OCI-LY1 (cell line): ENCODE measurements at regions not wholly inside any gene's neighbourhood (a gene's known extent, or its start where the extent isn't known, plus 50 kb on each side); places are given as distances from the start of the nearest gene placed in this dataset.

Experiments used
- H2AFZ ChIP-seq: fragments of 200-600 bp; sonication (generic), shearing (Covaris generic); 2 replicates; pipeline ENCODE4 v1.6.0; 2014; ENCODE audit warnings: antibody characterized with exemption, mild to moderate bottlenecking, low read length
- H3F3A ChIP-seq: fragments of 200-600 bp; sonication (generic), shearing (Covaris generic); 2 replicates; pipeline ENCODE4 v1.6.0; 2014; ENCODE audit warnings: mild to moderate bottlenecking, antibody characterized with exemption, low read length, moderate library complexity; ENCODE audit not compliant: insufficient read depth
- H3K27ac ChIP-seq: fragments of 200-600 bp; sonication (generic); 2 replicates; pipeline ENCODE4 v1.5.1; 2014; ENCODE audit warnings: low read length, mixed run types, mild to moderate bottlenecking, low read depth; ENCODE audit not compliant: poor library complexity, severe bottlenecking
- H3K27me3 ChIP-seq: fragments of 200-600 bp; sonication (generic); 2 replicates; pipeline ENCODE4 v1.6.0; 2014; ENCODE audit warnings: antibody characterized with exemption, mild to moderate bottlenecking, low read length, moderate library complexity; ENCODE audit not compliant: insufficient read depth
- H3K36me3 ChIP-seq: fragments of 200-600 bp; sonication (generic); 2 replicates; pipeline ENCODE4 v1.6.1; 2014; ENCODE audit warnings: mild to moderate bottlenecking, antibody characterized with exemption, low read length, moderate library complexity, mixed read lengths; ENCODE audit not compliant: insufficient read depth
- H3K4me1 ChIP-seq: fragments of 200-600 bp; sonication (generic); 2 replicates; pipeline ENCODE4 v1.5.1; 2014; ENCODE audit warnings: mild to moderate bottlenecking, low read length, moderate library complexity; ENCODE audit not compliant: insufficient read depth, severe bottlenecking
- H3K4me2 ChIP-seq: fragments of 200-600 bp; sonication (generic), shearing (Covaris generic); 2 replicates; pipeline ENCODE4 v1.6.1; 2014; ENCODE audit warnings: low read length
- H3K4me3 ChIP-seq: fragments of 200-600 bp; sonication (generic); 2 replicates; pipeline ENCODE4 v1.5.1; 2014; ENCODE audit warnings: low read length, low read depth, mild to moderate bottlenecking, mixed read lengths; ENCODE audit not compliant: poor library complexity, severe bottlenecking
- H3K79me2 ChIP-seq: fragments of 200-600 bp; shearing (Covaris generic); 2 replicates; pipeline ENCODE4 v1.6.1; 2016; ENCODE audit warnings: mixed run types, low read length, mixed read lengths; ENCODE audit not compliant: insufficient read depth
- H3K9ac ChIP-seq: fragments of 200-600 bp; sonication (generic), shearing (Covaris generic); 2 replicates; pipeline ENCODE4 v1.6.1; 2014; ENCODE audit warnings: mild to moderate bottlenecking, low read length, mixed read lengths
- H3K9me2 ChIP-seq: fragments of 200-600 bp; sonication (generic), shearing (Covaris generic); 2 replicates; pipeline ENCODE4 v1.6.1; 2014; ENCODE audit warnings: low read depth, mild to moderate bottlenecking, low read length, mixed read lengths
- H3K9me3 ChIP-seq: fragments of 200-600 bp; shearing (Covaris generic); 2 replicates; pipeline ENCODE4 v1.6.1; 2014; ENCODE audit warnings: low read length, mixed read lengths
- H4K20me1 ChIP-seq: fragments of 200-600 bp; sonication (generic), shearing (Covaris generic); 2 replicates; pipeline ENCODE4 v1.6.0; 2016; ENCODE audit warnings: mild to moderate bottlenecking, low read length; ENCODE audit not compliant: insufficient read depth
- EZH2 ChIP-seq: fragments of 200-600 bp; sonication (generic), shearing (Covaris generic); IDR thresholded peaks from 2 replicates; pipeline ENCODE4 v1.8.0; 2017; ENCODE audit warnings: borderline replicate concordance, mixed run types, mild to moderate bottlenecking, antibody characterized with exemption, low read length, moderate library complexity, mixed read lengths
- TF ChIP-seq, protein P1 (sequence below): fragments of 200-600 bp; sonication (generic), shearing (Covaris generic); IDR thresholded peaks from 2 replicates; pipeline ENCODE4 v1.5.1; 2017; ENCODE audit warnings: mild to moderate bottlenecking, antibody characterized with exemption, low read length, moderate library complexity, mixed read lengths

DNA sequence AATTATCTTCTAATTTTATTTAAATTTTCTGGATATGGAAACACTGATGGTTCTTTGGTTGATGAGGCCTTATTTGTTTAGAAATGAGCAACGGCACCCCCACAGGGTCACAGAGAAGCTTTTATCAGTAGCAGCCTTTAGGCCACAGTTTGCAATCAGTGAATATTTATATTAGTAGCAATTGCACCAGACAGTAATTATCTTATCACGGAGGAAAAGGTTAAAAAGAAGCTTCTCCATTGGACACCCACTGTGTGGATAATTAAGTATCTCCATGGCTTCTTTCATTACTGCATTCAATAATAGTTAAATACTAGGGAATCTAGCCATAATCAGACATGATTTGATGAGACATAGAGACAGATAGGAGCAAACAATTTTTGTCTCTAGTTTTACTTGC lies 2099.2 kb upstream of the PCDH20 start:
- no peaks in the 10 kb centered on the region for H3K9me2 ChIP-seq
- no peak overlapping the region for H3K4me2 ChIP-seq
- H3K9ac ChIP-seq: no peak overlapping the region
- H2AFZ ChIP-seq: no peak overlapping the region
- no peaks in the 10 kb centered on the region for H3K4me1 ChIP-seq
- no peaks in the 10 kb centered on the region for H3K9me3 ChIP-seq
- no peak for TF ChIP-seq EZH2
- TF ChIP-seq, protein P1, sequence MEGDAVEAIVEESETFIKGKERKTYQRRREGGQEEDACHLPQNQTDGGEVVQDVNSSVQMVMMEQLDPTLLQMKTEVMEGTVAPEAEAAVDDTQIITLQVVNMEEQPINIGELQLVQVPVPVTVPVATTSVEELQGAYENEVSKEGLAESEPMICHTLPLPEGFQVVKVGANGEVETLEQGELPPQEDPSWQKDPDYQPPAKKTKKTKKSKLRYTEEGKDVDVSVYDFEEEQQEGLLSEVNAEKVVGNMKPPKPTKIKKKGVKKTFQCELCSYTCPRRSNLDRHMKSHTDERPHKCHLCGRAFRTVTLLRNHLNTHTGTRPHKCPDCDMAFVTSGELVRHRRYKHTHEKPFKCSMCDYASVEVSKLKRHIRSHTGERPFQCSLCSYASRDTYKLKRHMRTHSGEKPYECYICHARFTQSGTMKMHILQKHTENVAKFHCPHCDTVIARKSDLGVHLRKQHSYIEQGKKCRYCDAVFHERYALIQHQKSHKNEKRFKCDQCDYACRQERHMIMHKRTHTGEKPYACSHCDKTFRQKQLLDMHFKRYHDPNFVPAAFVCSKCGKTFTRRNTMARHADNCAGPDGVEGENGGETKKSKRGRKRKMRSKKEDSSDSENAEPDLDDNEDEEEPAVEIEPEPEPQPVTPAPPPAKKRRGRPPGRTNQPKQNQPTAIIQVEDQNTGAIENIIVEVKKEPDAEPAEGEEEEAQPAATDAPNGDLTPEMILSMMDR: no peak
- no peaks in the 10 kb centered on the region for H3K27me3 ChIP-seq
- H3K79me2 ChIP-seq: no peaks in the 10 kb centered on the region
- no peaks in the 10 kb centered on the region; the same call in 1 of the 2 replicates for H3F3A ChIP-seq
- no peaks in the 10 kb centered on the region for H3K36me3 ChIP-seq
- no peak overlapping the region for H3K27ac ChIP-seq
- no peak overlapping the region for H3K4me3 ChIP-seq
- no peaks in the 10 kb centered on the region for H4K20me1 ChIP-seq

DNA sequence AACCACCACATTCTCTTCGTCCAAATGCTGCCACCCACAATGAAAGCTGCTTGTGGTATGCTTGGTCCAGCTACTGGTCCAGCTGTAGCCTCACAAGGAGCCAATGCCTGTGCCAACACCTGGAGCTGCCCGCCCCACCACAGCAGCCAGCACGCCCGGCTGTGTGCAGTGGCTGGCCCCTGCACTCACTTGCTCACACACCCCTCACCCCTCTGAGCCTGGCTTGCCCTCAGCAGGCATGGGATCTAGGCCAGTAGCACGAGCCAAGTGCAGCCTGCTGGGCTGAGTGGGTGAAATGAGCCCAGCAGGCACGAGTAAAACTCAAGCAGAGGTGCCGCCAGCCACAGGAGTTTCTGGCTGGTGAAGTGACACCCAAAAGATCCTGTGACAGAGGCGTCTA lies 2096.4 kb upstream of the PCDH20 start:
- no peaks in the 10 kb centered on the region for H3K4me1 ChIP-seq
- H3K4me3 ChIP-seq: no peak overlapping the region
- H3K9me2 ChIP-seq: no peaks in the 10 kb centered on the region
- H3K27ac ChIP-seq: no peak overlapping the region
- no peaks in the 10 kb centered on the region; the same call in 1 of the 2 replicates for H3F3A ChIP-seq
- H3K9me3 ChIP-seq: no peaks in the 10 kb centered on the region
- H4K20me1 ChIP-seq: no peaks in the 10 kb centered on the region
- no peak overlapping the region for H2AFZ ChIP-seq
- H3K36me3 ChIP-seq: no peaks in the 10 kb centered on the region
- H3K4me2 ChIP-seq: no peak overlapping the region
- H3K9ac ChIP-seq: no peak overlapping the region
- TF ChIP-seq EZH2: no peak
- TF ChIP-seq, protein P1: no peak
- H3K27me3 ChIP-seq: no peaks in the 10 kb centered on the region
- H3K79me2 ChIP-seq: no peaks in the 10 kb centered on the region

DNA sequence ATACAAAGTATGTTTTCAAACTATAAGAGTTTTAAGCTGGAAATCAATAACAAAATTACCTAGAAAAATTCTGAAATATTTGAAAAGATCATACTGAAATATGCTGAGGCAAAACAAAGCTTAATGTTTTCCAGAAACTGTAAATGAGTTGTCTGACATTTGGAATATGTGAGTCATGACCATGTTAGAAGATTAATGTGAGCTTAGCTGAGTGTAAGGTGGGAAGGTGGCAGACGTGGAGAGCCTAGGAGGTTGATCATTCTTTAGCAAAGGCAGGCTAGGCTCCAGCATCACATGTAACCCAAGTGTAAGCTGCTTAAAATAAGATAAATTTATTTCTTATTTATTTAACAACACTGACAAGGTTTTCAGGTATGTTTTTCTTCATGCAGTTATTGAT lies 2086.1 kb upstream of the PCDH20 start:
- H3K36me3 ChIP-seq: no peaks in the 10 kb centered on the region
- H3K4me2 ChIP-seq: no peak overlapping the region
- H3K9ac ChIP-seq: no peak overlapping the region
- no peaks in the 10 kb centered on the region for H3K4me1 ChIP-seq
- H3K27ac ChIP-seq: no peak overlapping the region
- no peaks in the 10 kb centered on the region for H3K9me3 ChIP-seq
- no peaks in the 10 kb centered on the region for H4K20me1 ChIP-seq
- no peaks in the 10 kb centered on the region for H3K9me2 ChIP-seq
- no peak overlapping the region for H3K4me3 ChIP-seq
- H2AFZ ChIP-seq: no peak overlapping the region
- no peaks in the 10 kb centered on the region for H3K27me3 ChIP-seq
- no peak for TF ChIP-seq EZH2
- TF ChIP-seq, protein P1: no peak
- no peaks in the 10 kb centered on the region for H3K79me2 ChIP-seq
- no peaks in the 10 kb centered on the region for H3F3A ChIP-seq
